ENCODE measurements at regions not wholly inside any gene's neighbourhood (a gene's known extent, or its start where the extent isn't known, plus 50 kb on each side); places are given as distances from the start of the nearest gene placed in this dataset.
A peak's percentile ranks its signal among the peaks of the same experiment; 100 is the strongest.

GRCh38 chr10:131751827-131752775 is 148.7 kb upstream of the PPP2R2D start:
- Histone ChIP-seq H3K9me3 (ENCODE audit: control insufficient read depth, low read depth, low read length) (no peaks in the 10 kb centered on the region), H3K27ac (ENCODE audit: low read length) (peak overlapping the region; percentile 75), H3K4me3 (ENCODE audit: low read length) (no peak overlapping the region), H3K27me3 (ENCODE audit: control insufficient read depth, insufficient read depth, low read length) (no peaks in the 10 kb centered on the region), H3K4me1 (ENCODE audit: control insufficient read depth, insufficient read depth, low read length) (peaks cover 46% of the 10 kb centered on the region), H3K36me3 (ENCODE audit: control insufficient read depth, insufficient read depth, low read length) (no peaks in the 10 kb centered on the region)
- no CpG with 5 or more reads among the region's 24 CpGs for WGBS (ENCODE audit: insufficient coverage, low lambda C conversion rate)
- peak in 1 of 2 donors; percentile 18 for DNase-seq

GRCh38 chr10:131753336-131753735 is 147.5 kb upstream of the PPP2R2D start:
- DNase-seq = no peak
- Histone ChIP-seq H3K36me3 (ENCODE audit: control insufficient read depth, insufficient read depth, low read length) (no peaks in the 10 kb centered on the region), H3K27me3 (ENCODE audit: control insufficient read depth, insufficient read depth, low read length) (no peaks in the 10 kb centered on the region), H3K4me1 (ENCODE audit: control insufficient read depth, insufficient read depth, low read length) (peaks cover 40% of the 10 kb centered on the region), H3K9me3 (ENCODE audit: control insufficient read depth, low read depth, low read length) (no peaks in the 10 kb centered on the region), H3K27ac (ENCODE audit: low read length) (no peak overlapping the region), H3K4me3 (ENCODE audit: low read length) (no peak overlapping the region)
- WGBS (ENCODE audit: insufficient coverage, low lambda C conversion rate) = no CpG with 5 or more reads among the region's 7 CpGs

DNA sequence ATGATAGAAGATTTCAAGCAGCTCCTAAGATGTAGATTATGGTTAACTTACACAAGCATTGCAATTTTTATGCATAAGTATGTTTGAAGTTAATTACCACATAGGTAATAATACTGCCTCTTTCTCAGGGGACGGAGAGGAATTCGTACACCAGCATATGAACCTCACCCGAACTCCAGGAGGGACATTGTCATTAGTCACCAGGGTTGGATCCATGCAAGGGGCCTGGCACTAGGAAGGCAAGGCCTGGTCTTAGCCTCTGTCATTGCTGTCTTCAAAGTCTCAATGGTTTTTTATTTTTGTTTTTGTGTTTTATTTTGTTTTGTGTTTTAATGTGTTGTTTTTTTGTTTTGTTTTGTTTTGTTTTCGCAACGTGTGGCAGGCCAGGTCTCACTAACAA is 145.6 kb upstream of the PPP2R2D start:
- Histone ChIP-seq H3K4me3 (ENCODE audit: low read length) (no peak overlapping the region), H3K9me3 (ENCODE audit: control insufficient read depth, low read depth, low read length) (no peaks in the 10 kb centered on the region), H3K27ac (ENCODE audit: low read length) (no peak overlapping the region), H3K27me3 (ENCODE audit: control insufficient read depth, insufficient read depth, low read length) (no peaks in the 10 kb centered on the region), H3K36me3 (ENCODE audit: control insufficient read depth, insufficient read depth, low read length) (no peaks in the 10 kb centered on the region), H3K4me1 (ENCODE audit: control insufficient read depth, insufficient read depth, low read length) (peaks cover 23% of the 10 kb centered on the region)
- WGBS (ENCODE audit: insufficient coverage, low lambda C conversion rate) = 60% methylated on average over 2 of the region's 5 CpGs
- DNase-seq = no peak

- DNase-seq = no peak
- 93% methylated on average over 3 of the region's 20 CpGs for WGBS (ENCODE audit: insufficient coverage, low lambda C conversion rate)
- H3K4me3 ChIP-seq (ENCODE audit: low read length) = no peak overlapping the region
- H3K4me1 ChIP-seq (ENCODE audit: control insufficient read depth, insufficient read depth, low read length) = peaks cover under 1% of the 10 kb centered on the region
- no peak overlapping the region for H3K27ac ChIP-seq (ENCODE audit: low read length)
- no peaks in the 10 kb centered on the region for H3K36me3 ChIP-seq (ENCODE audit: control insufficient read depth, insufficient read depth, low read length)
- no peaks in the 10 kb centered on the region for H3K27me3 ChIP-seq (ENCODE audit: control insufficient read depth, insufficient read depth, low read length)
- H3K9me3 ChIP-seq (ENCODE audit: control insufficient read depth, low read depth, low read length) = no peaks in the 10 kb centered on the region
Observed at GRCh38 chr10:131757285-131758058, 143.3 kb upstream of the PPP2R2D start.

DNA sequence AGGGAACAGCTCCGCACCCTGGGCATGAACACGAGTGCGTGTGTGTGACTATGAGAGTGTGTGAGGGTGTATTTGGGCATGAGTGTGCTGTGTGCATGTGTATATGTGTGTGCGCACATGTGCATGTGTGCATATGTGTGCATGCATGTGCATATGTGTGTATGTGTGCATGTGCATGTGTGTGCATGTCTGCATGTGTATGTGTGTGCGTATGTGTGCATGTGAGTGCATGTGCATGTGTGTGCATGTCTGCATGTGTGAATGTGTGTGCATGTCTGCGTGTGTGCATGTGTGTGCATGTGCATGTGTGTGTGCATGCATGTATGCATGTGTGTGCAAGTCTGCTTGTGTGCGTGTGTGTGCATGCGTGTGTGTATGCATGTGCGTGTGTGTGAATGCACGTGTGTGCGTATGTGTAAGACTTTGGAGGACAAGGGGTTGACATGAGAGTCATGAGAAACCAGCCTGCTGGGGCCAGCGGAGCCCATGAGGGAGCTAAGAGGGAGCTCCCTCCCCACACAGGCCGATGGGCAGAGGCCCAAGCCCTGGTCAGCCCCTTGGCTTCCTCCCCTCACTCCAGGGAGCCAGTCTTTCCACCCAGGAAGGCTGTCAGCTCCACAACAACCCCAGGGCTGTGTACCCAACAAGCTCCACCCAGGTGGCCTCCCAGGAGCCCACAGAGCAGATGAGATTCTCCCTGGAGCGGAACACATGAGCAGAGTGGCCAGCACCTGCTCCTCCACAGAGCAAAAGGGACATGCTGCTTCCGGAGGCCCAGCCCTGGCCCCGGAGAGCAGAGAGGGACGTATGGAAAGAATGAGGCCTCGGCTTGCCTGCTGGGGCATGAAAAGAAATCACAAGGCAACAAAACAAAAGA is 142.5 kb upstream of the PPP2R2D start:
- no peak overlapping the region for H3K27ac ChIP-seq (ENCODE audit: low read length)
- H3K4me1 ChIP-seq (ENCODE audit: control insufficient read depth, insufficient read depth, low read length) = no peaks in the 10 kb centered on the region
- WGBS (ENCODE audit: insufficient coverage, low lambda C conversion rate) = no CpG with 5 or more reads among the region's 18 CpGs
- no peak for DNase-seq
- H3K9me3 ChIP-seq (ENCODE audit: control insufficient read depth, low read depth, low read length) = no peaks in the 10 kb centered on the region
- H3K4me3 ChIP-seq (ENCODE audit: low read length) = no peak overlapping the region
- H3K36me3 ChIP-seq (ENCODE audit: control insufficient read depth, insufficient read depth, low read length) = no peaks in the 10 kb centered on the region
- H3K27me3 ChIP-seq (ENCODE audit: control insufficient read depth, insufficient read depth, low read length) = no peaks in the 10 kb centered on the region

DNA sequence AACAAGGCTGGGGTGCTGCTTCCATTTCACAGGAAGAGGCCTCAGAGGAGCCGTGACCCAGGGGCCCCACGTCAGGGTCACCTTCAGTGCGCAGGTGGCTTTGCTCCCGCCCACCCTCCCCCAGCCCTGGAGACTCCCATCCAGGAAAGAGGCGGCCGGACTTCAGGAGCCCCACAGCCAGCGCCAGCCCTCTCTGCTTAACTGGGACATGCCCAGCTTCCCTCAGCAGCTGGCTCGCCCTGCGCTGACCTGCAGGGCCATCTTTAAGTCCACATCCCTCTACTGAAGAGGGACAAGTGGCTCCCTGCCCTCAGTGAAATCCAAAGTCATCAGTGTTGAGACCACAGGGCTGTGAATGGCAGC is 141.9 kb upstream of the PPP2R2D start:
- Histone ChIP-seq H3K36me3 (ENCODE audit: control insufficient read depth, insufficient read depth, low read length) (no peaks in the 10 kb centered on the region), H3K4me3 (ENCODE audit: low read length) (no peak overlapping the region), H3K27me3 (ENCODE audit: control insufficient read depth, insufficient read depth, low read length) (no peaks in the 10 kb centered on the region), H3K4me1 (ENCODE audit: control insufficient read depth, insufficient read depth, low read length) (no peaks in the 10 kb centered on the region), H3K9me3 (ENCODE audit: control insufficient read depth, low read depth, low read length) (no peaks in the 10 kb centered on the region), H3K27ac (ENCODE audit: low read length) (no peak overlapping the region)
- DNase-seq = no peak
- no CpG with 5 or more reads among the region's 9 CpGs for WGBS (ENCODE audit: insufficient coverage, low lambda C conversion rate)

DNA sequence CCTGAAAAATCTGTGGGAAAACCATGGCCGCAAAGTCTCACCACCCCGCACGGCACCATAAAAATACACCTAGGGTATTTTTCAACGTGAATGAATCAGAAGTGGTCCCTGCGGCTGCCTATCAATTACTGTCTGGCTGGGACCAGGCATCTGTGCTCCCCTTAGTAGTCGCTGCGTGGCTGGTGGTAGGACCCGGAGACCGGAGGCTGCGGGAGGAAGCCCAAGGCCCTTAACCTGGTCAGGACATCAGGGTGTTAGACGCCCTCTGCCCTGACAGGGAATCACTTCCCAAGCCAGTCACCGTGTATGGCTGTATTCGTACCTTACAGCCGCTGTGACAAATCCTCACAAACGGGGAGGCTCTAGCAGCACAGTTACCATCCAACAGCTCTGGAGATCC is 141.5 kb upstream of the PPP2R2D start:
- DNase-seq = no peak
- Histone ChIP-seq H3K27me3 (ENCODE audit: control insufficient read depth, insufficient read depth, low read length) (no peaks in the 10 kb centered on the region), H3K9me3 (ENCODE audit: control insufficient read depth, low read depth, low read length) (no peaks in the 10 kb centered on the region), H3K4me3 (ENCODE audit: low read length) (no peak overlapping the region), H3K4me1 (ENCODE audit: control insufficient read depth, insufficient read depth, low read length) (no peaks in the 10 kb centered on the region), H3K27ac (ENCODE audit: low read length) (no peak overlapping the region), H3K36me3 (ENCODE audit: control insufficient read depth, insufficient read depth, low read length) (no peaks in the 10 kb centered on the region)
- no CpG with 5 or more reads among the region's 15 CpGs for WGBS (ENCODE audit: insufficient coverage, low lambda C conversion rate)

GRCh38 chr10:131760416-131761166 is 140.2 kb upstream of the PPP2R2D start:
- Histone ChIP-seq H3K36me3 (ENCODE audit: control insufficient read depth, insufficient read depth, low read length) (no peaks in the 10 kb centered on the region), H3K9me3 (ENCODE audit: control insufficient read depth, low read depth, low read length) (no peaks in the 10 kb centered on the region), H3K4me1 (ENCODE audit: control insufficient read depth, insufficient read depth, low read length) (no peaks in the 10 kb centered on the region), H3K27ac (ENCODE audit: low read length) (no peak overlapping the region), H3K27me3 (ENCODE audit: control insufficient read depth, insufficient read depth, low read length) (no peaks in the 10 kb centered on the region), H3K4me3 (ENCODE audit: low read length) (no peak overlapping the region)
- 60% methylated on average over 1 of the region's 10 CpGs for WGBS (ENCODE audit: insufficient coverage, low lambda C conversion rate)
- no peak for DNase-seq

DNA sequence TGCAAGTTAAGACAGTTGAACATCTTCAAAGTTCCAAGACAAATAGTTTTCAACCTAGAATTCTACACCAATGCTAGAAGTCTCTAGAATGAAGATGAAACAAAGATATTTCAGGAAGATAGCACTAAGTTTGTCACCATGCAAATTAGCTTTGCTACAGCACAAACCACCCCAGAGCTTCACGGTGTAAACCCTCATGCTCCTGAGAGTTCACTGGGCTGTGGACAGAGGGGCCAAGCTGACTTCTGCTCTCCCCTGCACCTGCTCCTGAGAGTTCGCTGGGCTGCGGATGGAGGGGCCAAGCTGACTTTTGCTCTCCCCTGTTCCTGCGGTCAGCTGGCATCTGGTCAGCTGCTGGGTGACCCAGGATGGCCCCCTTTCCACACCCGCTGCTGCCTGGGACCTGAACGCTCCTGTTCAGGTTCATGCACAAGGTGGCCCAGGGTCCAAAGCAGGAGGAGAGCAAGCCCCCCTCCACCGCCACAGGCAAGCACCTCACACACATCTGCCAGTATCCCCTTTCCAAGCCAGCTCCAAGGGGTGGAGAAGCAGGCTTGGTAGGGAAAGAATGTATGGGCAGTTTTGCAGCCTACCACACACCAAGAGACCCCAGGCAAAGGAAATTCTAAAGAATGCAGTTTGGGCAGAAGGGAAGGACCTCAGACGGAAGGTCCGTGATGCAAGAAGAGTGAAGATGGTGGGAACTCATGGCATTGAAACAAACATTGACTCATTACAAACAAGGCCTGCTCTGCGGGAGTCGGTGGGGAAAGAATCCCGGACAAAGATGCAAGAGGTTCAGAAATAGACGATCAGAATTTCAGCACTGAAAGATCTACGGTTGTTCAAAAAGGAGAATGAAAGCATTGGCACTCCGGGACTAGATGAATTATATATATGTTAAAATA is 137.8 kb upstream of the PPP2R2D start:
- no peaks in the 10 kb centered on the region for H3K27me3 ChIP-seq (ENCODE audit: control insufficient read depth, insufficient read depth, low read length)
- WGBS (ENCODE audit: insufficient coverage, low lambda C conversion rate) = no CpG with 5 or more reads among the region's 15 CpGs
- H3K4me3 ChIP-seq (ENCODE audit: low read length) = no peak overlapping the region
- H3K36me3 ChIP-seq (ENCODE audit: control insufficient read depth, insufficient read depth, low read length) = no peaks in the 10 kb centered on the region
- H3K9me3 ChIP-seq (ENCODE audit: control insufficient read depth, low read depth, low read length) = no peaks in the 10 kb centered on the region
- no peaks in the 10 kb centered on the region for H3K4me1 ChIP-seq (ENCODE audit: control insufficient read depth, insufficient read depth, low read length)
- no peak overlapping the region for H3K27ac ChIP-seq (ENCODE audit: low read length)
- DNase-seq = no peak

All from large intestine (tissue), 3 donors.